Kidney (tissue), 13 donors: ENCODE measurements at regions not wholly inside any gene's neighbourhood (a gene's known extent, or its start where the extent isn't known, plus 50 kb on each side); places are given as distances from the start of the nearest gene placed in this dataset.

ENCODE experiments used
- DNase-seq, 5 donors: peaks; one replicate each; pipeline ENCODE4 v3.0.0-alpha.2; 2013 to 2020
- FAIRE-seq: peaks from 2 replicates; lab custom pipeline; 2012; peaks lifted over from hg19 to GRCh38; lab: Jason Lieb, UNC
- H3K27ac ChIP-seq, 2 donors: one replicate each; pipeline ENCODE4 v1.7.0; 2013; ENCODE audit warnings: low read depth in 2 of 2, low read length in 2 of 2, inconsistent platforms in 1 of 2
- H3K27me3 ChIP-seq: one replicate; pipeline ENCODE4 v1.7.1; 2013; ENCODE audit warnings: low read length, inconsistent platforms; ENCODE audit not compliant: control insufficient read depth, insufficient read depth
- H3K36me3 ChIP-seq, 3 donors: one replicate each; pipeline versions ENCODE4 v1.7.0 to v1.7.1; 2013; ENCODE audit warnings: low read length in 3 of 3, control low read depth in 1 of 3, inconsistent platforms in 1 of 3; ENCODE audit not compliant: insufficient read depth in 3 of 3, control insufficient read depth in 2 of 3
- H3K4me1 ChIP-seq, 3 donors: one replicate each; pipeline versions ENCODE4 v1.7.0 to v1.7.1; 2013; ENCODE audit warnings: low read length in 3 of 3, inconsistent platforms in 1 of 3, low read depth in 1 of 3; ENCODE audit not compliant: control insufficient read depth in 2 of 3, insufficient read depth in 2 of 3
- H3K4me3 ChIP-seq, 3 donors: one replicate each; pipeline versions ENCODE4 v1.7.0 to v1.8.1; 2013; ENCODE audit warnings: low read length in 3 of 3, control low read depth in 1 of 3, inconsistent platforms in 1 of 3
- H3K9ac ChIP-seq, 3 donors: one replicate each; pipeline versions ENCODE4 v1.7.0 to v1.7.1; 2013; ENCODE audit warnings: low read length in 3 of 3, control low read depth in 1 of 3, inconsistent platforms in 1 of 3
- H3K9me3 ChIP-seq, 3 donors: one replicate each; pipeline versions ENCODE4 v1.7.0 to v1.7.1; 2013; ENCODE audit warnings: low read length in 3 of 3, control low read depth in 1 of 3, inconsistent platforms in 1 of 3; ENCODE audit not compliant: control insufficient read depth in 2 of 3, insufficient read depth in 1 of 3
- CTCF ChIP-seq: IDR thresholded peaks from 3 replicates; pipeline ENCODE4 v1.5.1; 2012; ENCODE audit warnings: mild to moderate bottlenecking, moderate library complexity, borderline replicate concordance; ENCODE audit not compliant: insufficient read depth; ENCODE audit errors: extremely low read depth
- intact Hi-C: fragments of 100-400 bp; cut with DNase I; formaldehyde crosslinking; loops from one replicate; pipeline ENCODE4 v1.11.1; 2022
- donor health status: control.
- donor health status: control.
- donor health status: control.
- donor health status: control.
- donor health status: control.
- donor health status: DM: yes; HTN: yes; CAD: no.
- donor health status: Normal renal cell carcinoma (clear cell type).

- Histone ChIP-seq H3K27me3 (no peaks in the 10 kb centered on the region), H3K36me3 (no peaks in the 10 kb centered on the region), H3K27ac (no peak overlapping the region), H3K9ac (no peak overlapping the region), H3K4me1 (peaks cover 0 to 3% (median 0%) of the 10 kb centered on the region in 3 donors), H3K9me3 (no peaks in the 10 kb centered on the region), H3K4me3 (no peak overlapping the region)
- FAIRE-seq (no peak), DNase-seq (no peak)
- intact Hi-C loops = no loop called here
- TF ChIP-seq CTCF = no peak
Measured at GRCh38 chr16:85362443-85362842, 250.2 kb upstream of the CIBAR2 start.

- H3K9me3 ChIP-seq = no peaks in the 10 kb centered on the region
- H3K4me1 ChIP-seq = peaks cover 0 to 3% (median 0%) of the 10 kb centered on the region in 3 donors
- H3K9ac ChIP-seq = no peak overlapping the region
- FAIRE-seq (no peak), DNase-seq (no peak)
- H3K36me3 ChIP-seq = no peaks in the 10 kb centered on the region
- H3K27me3 ChIP-seq = no peaks in the 10 kb centered on the region
- intact Hi-C loops = no loop called here
- no peak for TF ChIP-seq CTCF
- H3K27ac ChIP-seq = no peak overlapping the region
- no peak overlapping the region for H3K4me3 ChIP-seq
Measured at GRCh38 chr16:85363427-85363826, 249.7 kb upstream of the GSE1 start.

GRCh38 chr16:85363881-85364280 is 249.2 kb upstream of the GSE1 start:
- no peaks in the 10 kb centered on the region for H3K36me3 ChIP-seq
- H3K27me3 ChIP-seq = no peaks in the 10 kb centered on the region
- DNase-seq (no peak), FAIRE-seq (no peak)
- intact Hi-C loops = no loop called here
- peaks cover 0 to 3% (median 0%) of the 10 kb centered on the region in 3 donors for H3K4me1 ChIP-seq
- H3K9ac ChIP-seq = no peak overlapping the region
- TF ChIP-seq CTCF = no peak
- no peaks in the 10 kb centered on the region for H3K9me3 ChIP-seq
- no peak overlapping the region for H3K27ac ChIP-seq
- H3K4me3 ChIP-seq = no peak overlapping the region
